Activated CD4-positive, alpha-beta memory T cell treated with anti-CD3 and anti-CD28 coated beads for 36 hours (primary cell): ENCODE measurements at regions not wholly inside any gene's neighbourhood (a gene's known extent, or its start where the extent isn't known, plus 50 kb on each side); places are given as distances from the start of the nearest gene placed in this dataset.
A peak's percentile ranks its signal among the peaks of the same experiment; 100 is the strongest.

Experiments
- CTCF ChIA-PET: fragments of 350-600 bp; sonication (Branson Sonifier 250); formaldehyde crosslinking; loops from one replicate; lab custom pipeline; 2021; ENCODE audit warnings: antibody characterized with exemption, inconsistent platforms; lab: Charles Lee
- POLR2A ChIA-PET: fragments of 350-600 bp; sonication (Branson Sonifier 250); formaldehyde crosslinking; loops from one replicate; lab custom pipeline; 2021; ENCODE audit warnings: antibody characterized with exemption; lab: Charles Lee
- DNase-seq: peaks from one replicate; pipeline ENCODE4 v3.0.0-alpha.2; 2020
- H3K27ac Mint-ChIP-seq: one replicate; pipeline ENCODE4 v1.8.0; 2021; ENCODE audit warnings: mixed read lengths
- H3K27me3 Mint-ChIP-seq: one replicate; pipeline ENCODE4 v1.8.0; 2021; ENCODE audit warnings: mixed read lengths
- H3K36me3 Mint-ChIP-seq: one replicate; pipeline ENCODE4 v1.8.0; 2021; ENCODE audit warnings: mixed read lengths
- H3K4me1 Mint-ChIP-seq: one replicate; pipeline ENCODE4 v1.8.0; 2021; ENCODE audit warnings: low read depth, mixed read lengths
- H3K4me3 Mint-ChIP-seq: one replicate; pipeline ENCODE4 v1.8.0; 2021; ENCODE audit warnings: mild to moderate bottlenecking, mixed read lengths
- H3K9me3 Mint-ChIP-seq: one replicate; pipeline ENCODE4 v1.8.0; 2021; ENCODE audit warnings: mixed read lengths
- intact Hi-C: fragments of 100-400 bp; cut with micrococcal nuclease; formaldehyde crosslinking; loops from one replicate; pipeline ENCODE4 v1.15.1; 2023

GRCh38 chr17:73759734-73760438 lies 115.6 kb upstream of the SDK2 start:
- DNase-seq, result no peak
- CTCF ChIA-PET, result no interaction called here
- Mint-ChIP-seq H3K4me1 (peaks cover 15% of the 10 kb centered on the region), H3K4me3 (no peak overlapping the region), H3K36me3 (no peaks in the 10 kb centered on the region), H3K27ac (no peak overlapping the region), H3K27me3 (no peaks in the 10 kb centered on the region), H3K9me3 (no peaks in the 10 kb centered on the region)
- intact Hi-C loops, result no loop called here
- POLR2A ChIA-PET, result no interaction called here

GRCh38 chr17:73760439-73760758 lies 116.2 kb upstream of the SDK2 start:
- intact Hi-C loops, result no loop called here
- CTCF ChIA-PET, result no interaction called here
- POLR2A ChIA-PET, result no interaction called here
- Mint-ChIP-seq H3K27me3 (no peaks in the 10 kb centered on the region), H3K27ac (no peak overlapping the region), H3K9me3 (no peaks in the 10 kb centered on the region), H3K4me3 (no peak overlapping the region), H3K4me1 (peaks cover 15% of the 10 kb centered on the region), H3K36me3 (no peaks in the 10 kb centered on the region)
- DNase-seq, result peak; percentile 10

DNA sequence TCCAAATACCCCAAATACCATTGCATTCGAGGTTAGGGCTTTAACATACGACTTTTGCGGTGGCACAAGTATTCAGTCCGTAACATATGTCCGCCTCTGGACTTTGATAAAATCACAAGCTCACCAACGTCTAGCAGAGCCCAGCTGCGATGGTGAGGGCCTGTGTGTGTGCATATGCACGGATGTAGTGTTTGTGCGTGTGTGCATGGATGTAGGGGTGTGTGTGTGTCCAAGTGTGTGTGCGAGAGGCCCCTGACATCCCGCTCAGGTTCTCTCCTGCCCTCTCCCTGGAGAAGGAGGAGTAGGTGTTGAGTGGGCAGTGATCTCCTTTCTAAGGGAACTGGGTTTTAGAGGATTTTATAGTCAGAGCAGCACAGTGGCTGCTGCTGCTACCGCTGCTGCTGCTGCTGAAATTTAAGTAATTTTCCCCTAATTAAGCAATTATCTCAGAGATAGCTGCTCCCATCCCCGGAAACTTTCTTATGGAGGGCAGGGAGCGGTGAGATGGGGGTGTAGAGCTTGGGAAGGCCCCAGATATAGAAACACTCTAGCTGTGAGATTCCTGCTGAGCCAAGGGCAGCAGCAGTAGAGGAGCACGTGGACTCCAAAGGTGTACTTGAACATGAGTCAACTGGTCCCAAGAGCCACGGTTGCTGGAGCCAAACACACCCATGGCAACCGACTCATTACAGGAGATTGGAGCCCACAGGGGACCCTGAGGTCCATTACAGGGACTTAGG lies 121.7 kb upstream of the SDK2 start:
- ChIA-PET POLR2A (no interaction called here), CTCF (no interaction called here)
- H3K4me1 Mint-ChIP-seq, result no peaks in the 10 kb centered on the region
- H3K4me3 Mint-ChIP-seq, result no peak overlapping the region
- H3K9me3 Mint-ChIP-seq, result no peaks in the 10 kb centered on the region
- intact Hi-C loops, result no loop called here
- no peaks in the 10 kb centered on the region for H3K36me3 Mint-ChIP-seq
- no peak for DNase-seq
- H3K27me3 Mint-ChIP-seq, result no peaks in the 10 kb centered on the region
- no peak overlapping the region for H3K27ac Mint-ChIP-seq

- no peaks in the 10 kb centered on the region for H3K36me3 Mint-ChIP-seq
- ChIA-PET POLR2A (no interaction called here), CTCF (no interaction called here)
- no peaks in the 10 kb centered on the region for H3K9me3 Mint-ChIP-seq
- intact Hi-C loops, result no loop called here
- H3K27me3 Mint-ChIP-seq, result no peaks in the 10 kb centered on the region
- DNase-seq, result no peak
- H3K27ac Mint-ChIP-seq, result no peak overlapping the region
- no peak overlapping the region for H3K4me3 Mint-ChIP-seq
- H3K4me1 Mint-ChIP-seq, result no peaks in the 10 kb centered on the region
Measured at GRCh38 chr17:73767696-73768095, 123.5 kb upstream of the SDK2 start.

DNA sequence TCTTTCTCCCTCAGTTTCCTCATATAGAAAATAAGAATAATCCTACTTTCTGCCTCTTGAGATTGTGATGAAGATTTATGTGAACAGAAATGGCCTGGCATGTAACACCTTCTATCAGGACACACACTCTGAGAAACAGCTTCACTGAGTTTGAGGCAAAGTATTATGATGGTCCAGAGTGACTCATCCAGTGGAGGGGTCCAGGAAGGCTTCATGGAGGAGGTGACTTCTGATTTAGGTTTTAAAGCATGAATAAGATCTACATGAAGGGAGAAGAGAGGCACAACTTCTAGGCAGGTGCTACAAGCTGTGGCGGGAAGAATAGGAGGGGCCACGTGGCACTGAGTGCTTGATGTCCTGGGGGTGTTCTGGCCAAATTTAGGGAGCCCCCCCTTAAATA lies 124.4 kb upstream of the SDK2 start:
- intact Hi-C loops, result no loop called here
- Mint-ChIP-seq H3K36me3 (no peaks in the 10 kb centered on the region), H3K9me3 (no peaks in the 10 kb centered on the region), H3K4me1 (no peaks in the 10 kb centered on the region), H3K27ac (no peak overlapping the region), H3K27me3 (no peaks in the 10 kb centered on the region), H3K4me3 (no peak overlapping the region)
- DNase-seq, result no peak
- POLR2A ChIA-PET, result no interaction called here
- CTCF ChIA-PET, result no interaction called here

- CTCF ChIA-PET, result no interaction called here
- no peaks in the 10 kb centered on the region for H3K9me3 Mint-ChIP-seq
- intact Hi-C loops, result no loop called here
- no peaks in the 10 kb centered on the region for H3K36me3 Mint-ChIP-seq
- no peak overlapping the region for H3K27ac Mint-ChIP-seq
- POLR2A ChIA-PET, result no interaction called here
- no peaks in the 10 kb centered on the region for H3K4me1 Mint-ChIP-seq
- H3K4me3 Mint-ChIP-seq, result no peak overlapping the region
- DNase-seq, result no peak
- H3K27me3 Mint-ChIP-seq, result no peaks in the 10 kb centered on the region
Measured at GRCh38 chr17:73769479-73769878, 125.2 kb upstream of the SDK2 start.

DNA sequence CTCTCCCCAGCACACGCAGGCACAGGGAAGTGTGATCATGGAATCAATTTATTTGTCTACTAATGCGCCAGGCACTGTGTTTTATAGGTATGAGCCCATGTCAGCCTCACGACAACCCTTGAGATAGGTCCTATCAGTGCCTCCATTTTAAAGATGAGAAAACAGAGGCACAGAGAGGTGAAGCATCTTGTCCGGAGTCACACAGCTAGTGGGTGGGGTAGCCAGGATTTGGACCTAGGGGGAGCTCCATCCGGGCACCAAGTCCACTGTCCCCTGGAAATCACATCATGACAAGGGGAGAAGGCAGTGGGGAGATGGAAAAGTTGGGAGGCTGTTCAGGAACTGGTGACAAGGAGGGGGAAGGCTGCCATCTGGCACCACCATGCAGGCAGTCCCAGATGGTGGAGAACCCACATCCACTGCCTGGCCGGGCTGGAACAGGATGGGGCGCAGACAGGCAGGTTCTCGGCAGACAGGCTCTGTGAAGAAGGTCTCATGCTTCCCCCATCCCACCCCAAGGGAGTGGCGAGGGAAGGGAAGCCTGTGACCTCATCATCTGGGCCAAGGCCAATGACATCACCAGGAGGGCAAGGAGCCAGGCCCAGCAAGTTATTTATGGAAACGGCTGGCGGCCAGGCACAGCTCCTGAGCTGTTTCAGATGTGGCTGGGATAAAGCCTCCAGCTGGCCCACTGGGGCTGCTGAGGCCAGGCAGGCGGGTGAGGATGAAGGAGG lies 126.0 kb upstream of the SDK2 start:
- CTCF ChIA-PET, result no interaction called here
- Mint-ChIP-seq H3K27me3 (no peaks in the 10 kb centered on the region), H3K4me3 (no peak overlapping the region), H3K4me1 (no peaks in the 10 kb centered on the region), H3K9me3 (no peaks in the 10 kb centered on the region), H3K27ac (no peak overlapping the region), H3K36me3 (no peaks in the 10 kb centered on the region)
- POLR2A ChIA-PET, result no interaction called here
- intact Hi-C loops, result no loop called here
- no peak for DNase-seq

- no peak overlapping the region for H3K4me3 Mint-ChIP-seq
- CTCF ChIA-PET, result interaction anchor here (0.8 kb wide), 1 partner anchor 14 kb away, joined by 3 read pairs; no protein-coding TSS in a partner anchor
- POLR2A ChIA-PET, result no interaction called here
- no peak for DNase-seq
- H3K27me3 Mint-ChIP-seq, result no peaks in the 10 kb centered on the region
- H3K4me1 Mint-ChIP-seq, result no peaks in the 10 kb centered on the region
- H3K9me3 Mint-ChIP-seq, result no peaks in the 10 kb centered on the region
- H3K27ac Mint-ChIP-seq, result no peak overlapping the region
- intact Hi-C loops, result no loop called here
- no peaks in the 10 kb centered on the region for H3K36me3 Mint-ChIP-seq
Measured at GRCh38 chr17:73770849-73771229, 126.6 kb upstream of the SDK2 start.

DNA sequence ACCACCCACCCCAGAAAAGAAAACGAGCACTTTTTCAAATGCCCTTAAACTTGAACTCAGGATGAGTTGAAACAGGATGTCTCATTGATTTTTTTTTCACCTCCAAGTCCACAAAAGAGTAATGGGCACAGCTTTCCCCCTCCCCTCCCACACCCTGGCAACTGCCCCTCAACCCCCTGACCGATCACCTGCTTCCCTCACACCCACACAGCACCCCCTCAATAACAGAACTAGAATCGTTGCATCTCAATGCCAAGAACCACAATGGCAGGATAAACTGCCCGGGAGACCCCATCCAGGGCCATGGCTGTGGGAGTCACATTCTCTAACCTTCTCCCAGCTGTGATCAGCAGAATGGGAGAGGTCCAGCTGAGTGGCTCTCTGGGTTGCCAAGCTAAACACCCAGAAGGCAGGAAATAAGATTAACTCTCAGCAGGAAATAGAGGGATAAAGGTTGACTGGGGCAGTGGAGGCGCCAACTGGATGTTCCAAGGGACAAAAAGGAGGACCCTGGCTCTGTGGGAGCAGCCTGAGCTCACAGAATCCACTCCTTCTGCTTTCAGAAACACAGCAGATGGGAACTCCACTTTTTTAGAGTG lies 128.0 kb upstream of the SDK2 start:
- no peak overlapping the region for H3K27ac Mint-ChIP-seq
- no peak overlapping the region for H3K4me3 Mint-ChIP-seq
- intact Hi-C loops, result no loop called here
- no peaks in the 10 kb centered on the region for H3K4me1 Mint-ChIP-seq
- ChIA-PET CTCF (no interaction called here), POLR2A (interaction anchor here (0.6 kb wide), 1 partner anchor 314 kb away, joined by 3 read pairs; no protein-coding TSS in a partner anchor)
- H3K27me3 Mint-ChIP-seq, result no peaks in the 10 kb centered on the region
- DNase-seq, result no peak
- H3K9me3 Mint-ChIP-seq, result no peaks in the 10 kb centered on the region
- H3K36me3 Mint-ChIP-seq, result no peaks in the 10 kb centered on the region

GRCh38 chr17:73773702-73774101 lies 129.5 kb upstream of the SDK2 start:
- no peak for DNase-seq
- H3K4me3 Mint-ChIP-seq, result no peak overlapping the region
- CTCF ChIA-PET, result no interaction called here
- H3K4me1 Mint-ChIP-seq, result no peaks in the 10 kb centered on the region
- no peaks in the 10 kb centered on the region for H3K36me3 Mint-ChIP-seq
- intact Hi-C loops, result no loop called here
- no peaks in the 10 kb centered on the region for H3K27me3 Mint-ChIP-seq
- no peak overlapping the region for H3K27ac Mint-ChIP-seq
- H3K9me3 Mint-ChIP-seq, result no peaks in the 10 kb centered on the region
- POLR2A ChIA-PET, result no interaction called here

GRCh38 chr17:73774852-73775251 lies 130.6 kb upstream of the SDK2 start:
- POLR2A ChIA-PET, result no interaction called here
- no peaks in the 10 kb centered on the region for H3K27me3 Mint-ChIP-seq
- no peak overlapping the region for H3K27ac Mint-ChIP-seq
- H3K4me3 Mint-ChIP-seq, result no peak overlapping the region
- DNase-seq, result no peak
- H3K9me3 Mint-ChIP-seq, result no peaks in the 10 kb centered on the region
- CTCF ChIA-PET, result no interaction called here
- H3K36me3 Mint-ChIP-seq, result no peaks in the 10 kb centered on the region
- intact Hi-C loops, result no loop called here
- H3K4me1 Mint-ChIP-seq, result no peaks in the 10 kb centered on the region

GRCh38 chr17:73776351-73777130 lies 132.3 kb upstream of the SDK2 start:
- Mint-ChIP-seq H3K27ac (no peak overlapping the region), H3K27me3 (no peaks in the 10 kb centered on the region), H3K36me3 (no peaks in the 10 kb centered on the region), H3K4me3 (no peak overlapping the region), H3K9me3 (no peaks in the 10 kb centered on the region), H3K4me1 (no peaks in the 10 kb centered on the region)
- ChIA-PET CTCF (no interaction called here), POLR2A (no interaction called here)
- DNase-seq, result no peak
- intact Hi-C loops, result no loop called here
